ENCODE measurements at regions not wholly inside any gene's neighbourhood (a gene's known extent, or its start where the extent isn't known, plus 50 kb on each side); places are given as distances from the start of the nearest gene placed in this dataset.

GRCh38 chr2:8171608-8172007 is 510.2 kb upstream of the ID2 start:
- TF ChIP-seq CTCF (IDR thresholded peaks at IDR 0.05) (no peak), POLR2A (IDR thresholded peaks at IDR 0.05) (no peak)
